ENCODE measurements at regions not wholly inside any gene's neighbourhood (a gene's known extent, or its start where the extent isn't known, plus 50 kb on each side); places are given as distances from the start of the nearest gene placed in this dataset.

DNA sequence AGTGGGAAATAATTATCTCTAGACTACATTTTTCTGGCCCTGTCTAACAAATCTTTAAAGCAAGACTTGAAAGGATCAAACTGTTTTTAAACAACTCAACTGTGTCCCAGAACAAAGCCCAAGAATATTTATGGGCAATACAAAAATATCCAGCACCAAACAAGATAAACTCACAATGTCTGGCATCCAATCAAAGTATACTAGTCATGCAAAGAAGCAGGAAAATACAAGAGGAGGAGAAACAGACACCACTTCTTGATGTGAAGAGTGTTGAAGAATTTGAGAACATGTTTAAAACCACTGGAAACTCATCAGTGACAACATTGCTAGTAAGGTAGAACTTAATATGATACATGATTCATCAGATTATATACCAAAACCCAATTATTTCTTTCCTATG lies 66.1 kb upstream of the CDC42EP3 start:
- TF ChIP-seq POLR2AphosphoS5 (IDR thresholded peaks at IDR 0.05; ENCODE audit: low read depth, low read length) = no peak
- no peak for TF ChIP-seq TAF1 (IDR thresholded peaks at IDR 0.05; ENCODE audit: low read depth, low read length)
- TF ChIP-seq PAX5 (IDR thresholded peaks at IDR 0.05; ENCODE audit: insufficient read depth, low read length, severe bottlenecking) = no peak
- no peak for TF ChIP-seq POLR2A (IDR thresholded peaks at IDR 0.05; ENCODE audit: low read depth, low read length)

Measured in GM12891 (cell line).